A673 (cell line): ENCODE measurements at regions not wholly inside any gene's neighbourhood (a gene's known extent, or its start where the extent isn't known, plus 50 kb on each side); places are given as distances from the start of the nearest gene placed in this dataset.

Experiments
- BruUV-seq: library from RNA; stranded (reverse); fragments of 400-500 nt; replicated peaks from 2 replicates; lab custom pipeline; 2021; lab: Mats Ljungman, UMichigan
- CTCF ChIA-PET: fragments of 300-600 bp; sonication (Branson Sonifier 250); formaldehyde crosslinking; loops from one replicate; lab custom pipeline; 2022; ENCODE audit warnings: antibody characterized with exemption; lab: Charles Lee
- POLR2A ChIA-PET: fragments of 300-600 bp; sonication (Branson Sonifier 250); formaldehyde crosslinking; loops from one replicate; lab custom pipeline; 2022; ENCODE audit warnings: antibody characterized with exemption; ENCODE audit not compliant: low non-redundant PET; lab: Charles Lee
- DNase-seq: peaks from one replicate; pipeline ENCODE4 v3.0.0-alpha.2; 2015; ENCODE audit warnings: low spot score
- H3K27ac ChIP-seq: fragments of 200-600 bp; sonication (generic); 2 replicates; pipeline ENCODE4 v1.5.1; 2016; ENCODE audit warnings: mixed run types, low read depth, mild to moderate bottlenecking, mixed read lengths, antibody characterized with exemption, low read length; ENCODE audit not compliant: poor library complexity, severe bottlenecking
- H3K27me3 ChIP-seq: fragments of 200-600 bp; sonication (generic); replicated peaks from 2 replicates; pipeline ENCODE4 v1.6.1; 2017; ENCODE audit warnings: mixed run types, low read depth, mild to moderate bottlenecking, mixed read lengths, antibody characterized with exemption, low read length; ENCODE audit not compliant: insufficient read depth, poor library complexity
- H3K36me3 ChIP-seq: fragments of 200-600 bp; sonication (generic); 2 replicates; pipeline ENCODE4 v1.6.1; 2016; ENCODE audit warnings: mixed run types, mild to moderate bottlenecking, mixed read lengths, antibody characterized with exemption, low read length; ENCODE audit not compliant: insufficient read depth, poor library complexity, severe bottlenecking
- H3K4me1 ChIP-seq: fragments of 200-600 bp; sonication (generic); 2 replicates; pipeline ENCODE4 v1.6.1; 2017; ENCODE audit warnings: mixed run types, mild to moderate bottlenecking, mixed read lengths, antibody characterized with exemption, low read length; ENCODE audit not compliant: insufficient read depth, poor library complexity, severe bottlenecking
- H3K4me3 ChIP-seq: fragments of 200-600 bp; sonication (generic); 2 replicates; pipeline ENCODE4 v1.5.1; 2016; ENCODE audit warnings: low read depth, mixed run types, mild to moderate bottlenecking, mixed read lengths, low read length; ENCODE audit not compliant: poor library complexity, severe bottlenecking
- H3K9me3 ChIP-seq: fragments of 200-600 bp; sonication (generic); 2 replicates; pipeline ENCODE4 v1.6.1; 2016; ENCODE audit warnings: mixed run types, low read depth, mild to moderate bottlenecking, mixed read lengths, antibody characterized with exemption, low read length; ENCODE audit not compliant: poor library complexity, severe bottlenecking
- CTCF ChIP-seq: fragments of 300-800, 200-600 bp; sonication (generic); conservative IDR thresholded peaks from 2 replicates; pipeline ENCODE4 v1.5.1; 2017; ENCODE audit warnings: low read depth, mild to moderate bottlenecking, antibody characterized with exemption, low read length, moderate library complexity, mixed read lengths
- EZH2 ChIP-seq: fragments of 200-600 bp; sonication (generic); IDR thresholded peaks from 2 replicates; pipeline ENCODE4 v1.6.1; 2017; ENCODE audit warnings: borderline replicate concordance, low read depth, mild to moderate bottlenecking, mixed read lengths, antibody characterized with exemption, low read length; ENCODE audit not compliant: poor library complexity, severe bottlenecking
- intact Hi-C: fragments of 100-400 bp; cut with micrococcal nuclease; formaldehyde crosslinking; loops from one replicate; pipeline ENCODE4 v1.10.0; 2022; ENCODE audit not compliant: unreplicated experiment

GRCh38 chr11:104422324-104422944, 258.5 kb upstream of the PDGFD start:
- BruUV-seq, result no TSS peak
- DNase-seq, result no peak
- intact Hi-C loops, result no loop called here
- no peak for TF ChIP-seq CTCF
- TF ChIP-seq EZH2, result no peak
- Histone ChIP-seq H3K27me3 (no peaks in the 10 kb centered on the region), H3K4me3 (no peak overlapping the region), H3K9me3 (no peaks in the 10 kb centered on the region), H3K36me3 (no peaks in the 10 kb centered on the region), H3K4me1 (no peaks in the 10 kb centered on the region), H3K27ac (no peak overlapping the region)
- POLR2A ChIA-PET, result no interaction called here
- CTCF ChIA-PET, result no interaction called here

- ChIA-PET POLR2A (no interaction called here), CTCF (no interaction called here)
- BruUV-seq, result no TSS peak
- intact Hi-C loops, result no loop called here
- Histone ChIP-seq H3K27ac (no peak overlapping the region), H3K4me1 (no peaks in the 10 kb centered on the region), H3K4me3 (no peak overlapping the region), H3K9me3 (no peaks in the 10 kb centered on the region), H3K36me3 (no peaks in the 10 kb centered on the region), H3K27me3 (no peaks in the 10 kb centered on the region)
- no peak for DNase-seq
- TF ChIP-seq EZH2 (no peak), CTCF (no peak)
Observed at GRCh38 chr11:104410336-104410735, 246.4 kb upstream of the PDGFD start.

- DNase-seq, result no peak
- ChIA-PET POLR2A (no interaction called here), CTCF (no interaction called here)
- no peak for TF ChIP-seq CTCF
- TF ChIP-seq EZH2, result no peak
- no peaks in the 10 kb centered on the region for H3K27me3 ChIP-seq
- H3K4me3 ChIP-seq, result no peak overlapping the region
- no peaks in the 10 kb centered on the region for H3K9me3 ChIP-seq
- H3K36me3 ChIP-seq, result no peaks in the 10 kb centered on the region
- no TSS peak for BruUV-seq
- no peaks in the 10 kb centered on the region for H3K4me1 ChIP-seq
- H3K27ac ChIP-seq, result no peak overlapping the region
- intact Hi-C loops, result no loop called here
Observed at GRCh38 chr11:104408630-104409029, 244.7 kb upstream of the PDGFD start.
